Ovary (tissue), 7 donors: ENCODE measurements at regions not wholly inside any gene's neighbourhood (a gene's known extent, or its start where the extent isn't known, plus 50 kb on each side); places are given as distances from the start of the nearest gene placed in this dataset.

Source experiments
- DNase-seq, 5 donors: peaks; one replicate each; pipeline ENCODE4 v3.0.0-alpha.2; 2019 to 2020
- H3K27ac ChIP-seq, 2 donors: fragments of 200-600 bp; one replicate each; pipeline versions ENCODE4 v1.5.1 to v1.8.0; 2019 to 2022
- H3K27me3 ChIP-seq: fragments of 200-600 bp; one replicate; pipeline ENCODE4 v1.8.0; 2022
- H3K36me3 ChIP-seq: fragments of 200-600 bp; sonication (generic); one replicate; pipeline ENCODE4 v1.5.1; 2019
- H3K4me1 ChIP-seq: one replicate; pipeline ENCODE4 v1.8.1; 2013; ENCODE audit warnings: mild to moderate bottlenecking, moderate library complexity; ENCODE audit not compliant: insufficient read depth
- H3K4me3 ChIP-seq: fragments of 200-600 bp; sonication (generic); one replicate; pipeline ENCODE4 v1.5.1; 2017
- H3K9me3 ChIP-seq, 2 donors: fragments of 200-600 bp in 1 of 2; sonication (generic) in 1 of 2; one replicate each; pipeline versions ENCODE4 v1.5.1 to v1.8.1; 2013 to 2019; ENCODE audit warnings: mild to moderate bottlenecking in 1 of 2, moderate library complexity in 1 of 2
- CTCF ChIP-seq, 3 donors: fragments of 450-650 bp in 2 of 3; fragments of 200-600 bp in 1 of 3; IDR thresholded peaks; one replicate each; pipeline versions ENCODE4 v1.5.1 to v1.8.0; 2016 to 2022; ENCODE audit warnings: antibody characterized with exemption in 3 of 3, mild to moderate bottlenecking in 1 of 3
- EP300 ChIP-seq: sonication (generic); formaldehyde crosslinking; IDR thresholded peaks from one replicate; pipeline ENCODE4 v1.6.1; 2017; ENCODE audit warnings: antibody characterized with exemption
- POLR2A ChIP-seq: fragments of 450-650 bp; IDR thresholded peaks from one replicate; pipeline ENCODE4 v1.6.1; 2017; ENCODE audit warnings: antibody characterized with exemption, mild to moderate bottlenecking, moderate library complexity
- WGBS, 3 donors: extraction: QIAGEN DNeasy Blood & Tissue Kit in 1 of 3; methylation state at CpG; one replicate each; pipeline versions ENCODE4 v1.1.5 to v1.1.7; 2013 to 2017; 5-methylcytosine and 5-hydroxymethylcytosine counted together
- intact Hi-C, 4 donors: fragments of 100-400 bp; cut with DNase I; formaldehyde crosslinking; loops; one replicate each; pipeline versions ENCODE4 v1.11.0 to v1.15.1; 2022 to 2023
- donor health status: DM: no; HTN: no; CAD: no; lungs with moderate emphysema.
- donor health status: DM: no; HTN: no; CAD: no.
- donor health status: Bipolar disorder and iron deficiency.
- donor health status: DM: no; HTN: no; CAD: no.
- donor health status: DM: yes; HTN: yes; CAD: no.

- TF ChIP-seq CTCF (IDR thresholded peaks at IDR 0.05) (no peak), POLR2A (no peak), EP300 (no peak)
- Histone ChIP-seq H3K27me3 (no peaks in the 10 kb centered on the region), H3K4me1 (peaks cover 15% of the 10 kb centered on the region), H3K36me3 (no peaks in the 10 kb centered on the region), H3K9me3 (no peaks in the 10 kb centered on the region), H3K4me3 (no peak overlapping the region), H3K27ac (peak overlapping the region in 1 of 2 donors; percentile 79)
- peak in 2 of 5 donors; percentile 55 to 64 for DNase-seq
- intact Hi-C loops: no loop called here
- WGBS, 3 donors: 1 to 4% (median 4%) methylated on average over 1 of the region's 1 CpG
Observed at GRCh38 chr5:176131771-176132170, 106.5 kb upstream of the SIMC1 start.

GRCh38 chr5:176132471-176133288 lies 105.5 kb upstream of the SIMC1 start:
- no peaks in the 10 kb centered on the region for H3K27me3 ChIP-seq
- peaks cover 15% of the 10 kb centered on the region for H3K4me1 ChIP-seq
- H3K27ac ChIP-seq: peak overlapping the region; percentile 36 to 79
- H3K4me3 ChIP-seq: no peak overlapping the region
- no peak for TF ChIP-seq CTCF (IDR thresholded peaks at IDR 0.05)
- no peak for TF ChIP-seq POLR2A
- TF ChIP-seq EP300: no peak
- no peaks in the 10 kb centered on the region for H3K9me3 ChIP-seq
- WGBS, 3 donors: 65 to 83% (median 81%) methylated on average over 29 of the region's 29 CpGs
- intact Hi-C loops: no loop called here
- no peaks in the 10 kb centered on the region for H3K36me3 ChIP-seq
- peak in 1 of 5 donors; percentile 50 for DNase-seq

DNA sequence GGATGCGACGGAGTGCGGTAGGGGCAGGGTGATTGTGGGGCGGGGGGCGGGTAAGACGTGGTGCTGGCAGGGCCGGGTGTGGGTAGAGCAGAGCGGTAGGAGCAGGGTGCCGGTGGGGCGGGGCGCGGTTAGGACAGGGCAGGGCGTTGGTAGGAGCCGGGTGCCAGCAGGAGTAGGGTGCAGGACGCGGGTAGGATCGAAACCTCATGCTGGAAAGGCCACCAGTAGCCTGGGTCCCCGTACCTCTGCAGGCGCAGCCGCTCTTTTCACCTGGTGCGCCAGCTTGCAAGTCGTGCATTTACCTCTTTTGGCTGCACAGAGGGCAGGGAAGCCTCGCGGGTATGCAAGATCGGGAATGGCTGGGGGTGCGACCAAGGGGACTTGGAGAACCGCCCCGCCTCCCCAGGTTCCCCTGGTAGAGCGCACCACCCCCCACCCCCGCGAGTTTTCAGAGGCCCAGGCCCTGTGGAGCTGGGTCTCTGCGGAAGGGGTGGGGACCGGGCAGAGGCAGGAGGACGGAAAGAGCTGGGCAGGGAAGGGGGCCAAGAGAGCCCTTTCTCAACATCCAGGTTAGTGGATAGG lies 104.8 kb upstream of the SIMC1 start:
- peaks cover 15% of the 10 kb centered on the region for H3K4me1 ChIP-seq
- H3K27me3 ChIP-seq: no peaks in the 10 kb centered on the region
- H3K36me3 ChIP-seq: no peaks in the 10 kb centered on the region
- TF ChIP-seq POLR2A (no peak), EP300 (no peak)
- H3K4me3 ChIP-seq: no peak overlapping the region
- no peaks in the 10 kb centered on the region for H3K9me3 ChIP-seq
- peak in 2 of 5 donors; percentile 48 to 54 for DNase-seq
- WGBS, 3 donors: 68 to 69% (median 69%) methylated on average over 34 of the region's 34 CpGs
- intact Hi-C loops: no loop called here
- H3K27ac ChIP-seq: peak overlapping the region in 1 of 2 donors; percentile 79

- Histone ChIP-seq H3K27ac (peak overlapping the region in 1 of 2 donors; percentile 79), H3K27me3 (no peaks in the 10 kb centered on the region), H3K36me3 (no peaks in the 10 kb centered on the region), H3K4me1 (peaks cover 15% of the 10 kb centered on the region), H3K9me3 (no peaks in the 10 kb centered on the region), H3K4me3 (no peak overlapping the region)
- intact Hi-C loops: no loop called here
- DNase-seq: no peak
- no peak for TF ChIP-seq POLR2A
- TF ChIP-seq CTCF (IDR thresholded peaks at IDR 0.05): no peak
- TF ChIP-seq EP300: no peak
- WGBS, 3 donors: 55 to 78% (median 59%) methylated on average over 13 to 15 of the region's 15 CpGs
Observed at GRCh38 chr5:176133877-176134276, 104.3 kb upstream of the SIMC1 start.
